ENCODE measurements at regions not wholly inside any gene's neighbourhood (a gene's known extent, or its start where the extent isn't known, plus 50 kb on each side); places are given as distances from the start of the nearest gene placed in this dataset.
"Not testable (repeated sequence)": the region's sequence is repeated elsewhere in the genome, so short reads cannot be mapped to it uniquely, and the experiment has no call there.

GRCh38 chr5:110812639-110813038 lies 73.8 kb downstream of the SLC25A46 start:
- no peak for DNase-seq (ENCODE audit: low read depth in 2 of 2)

- DNase-seq (ENCODE audit: low read depth in 2 of 2), result peak; percentile 42 to 73
Observed at GRCh38 chr5:110815916-110816605, 77.3 kb downstream of the SLC25A46 start.

- peak; percentile 4 to 72 for DNase-seq (ENCODE audit: low read depth in 2 of 2)
Observed at GRCh38 chr5:110817459-110817858, 78.7 kb downstream of the SLC25A46 start.

GRCh38 chr5:110823571-110823970 lies 84.8 kb downstream of the SLC25A46 start:
- no peak for DNase-seq (ENCODE audit: low read depth in 2 of 2)

DNA sequence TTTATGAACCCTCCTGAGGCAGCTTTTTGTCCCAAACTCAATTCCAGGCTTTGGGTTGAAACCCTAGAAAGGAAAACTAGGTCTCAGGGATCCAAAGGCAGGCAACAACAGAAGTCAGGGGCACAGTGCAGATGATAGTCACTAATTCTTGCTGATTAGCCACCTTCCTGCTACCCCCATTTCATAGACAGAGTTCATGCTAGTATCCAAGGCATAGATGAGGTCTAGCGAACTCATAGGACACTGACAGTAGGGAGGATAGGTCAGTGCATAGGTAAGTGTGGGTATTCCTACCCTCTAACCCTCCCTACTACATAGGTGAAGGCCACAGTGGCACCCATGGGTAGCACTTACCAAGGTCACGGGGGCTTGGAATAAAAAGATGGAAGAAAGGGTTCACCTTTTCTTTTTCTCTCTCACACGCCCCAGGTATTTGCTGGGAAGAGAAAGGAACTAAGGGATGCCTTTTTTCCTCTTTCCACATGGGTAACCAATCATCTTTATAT lies 86.2 kb downstream of the SLC25A46 start:
- DNase-seq (ENCODE audit: low read depth in 2 of 2), result no peak

- no peak for DNase-seq (ENCODE audit: low read depth in 2 of 2)
Observed at GRCh38 chr5:110832683-110833082, 93.9 kb downstream of the SLC25A46 start.

DNA sequence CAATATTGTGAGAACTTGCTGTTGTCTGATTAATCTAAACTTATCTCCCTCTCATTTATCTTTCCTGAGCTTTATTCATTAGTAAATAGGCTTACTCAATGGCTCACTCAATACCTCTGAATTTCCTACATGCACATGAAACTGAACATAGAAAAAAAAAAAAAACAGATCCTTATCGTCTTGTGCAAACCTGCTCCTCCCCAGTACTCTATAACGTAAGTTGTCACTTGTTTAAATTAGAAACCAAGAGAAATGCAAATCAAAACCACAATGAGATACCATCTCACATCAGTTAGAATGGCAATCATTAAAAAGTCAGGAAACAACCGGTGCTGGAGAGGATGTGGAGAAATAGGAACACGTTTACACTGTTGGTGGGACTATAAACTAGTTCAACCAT lies 96.1 kb downstream of the SLC25A46 start:
- DNase-seq (ENCODE audit: low read depth in 2 of 2), result not testable (repeated sequence)

GRCh38 chr5:110836851-110837250 lies 98.0 kb downstream of the SLC25A46 start:
- DNase-seq (ENCODE audit: low read depth in 2 of 2), result no peak

DNA sequence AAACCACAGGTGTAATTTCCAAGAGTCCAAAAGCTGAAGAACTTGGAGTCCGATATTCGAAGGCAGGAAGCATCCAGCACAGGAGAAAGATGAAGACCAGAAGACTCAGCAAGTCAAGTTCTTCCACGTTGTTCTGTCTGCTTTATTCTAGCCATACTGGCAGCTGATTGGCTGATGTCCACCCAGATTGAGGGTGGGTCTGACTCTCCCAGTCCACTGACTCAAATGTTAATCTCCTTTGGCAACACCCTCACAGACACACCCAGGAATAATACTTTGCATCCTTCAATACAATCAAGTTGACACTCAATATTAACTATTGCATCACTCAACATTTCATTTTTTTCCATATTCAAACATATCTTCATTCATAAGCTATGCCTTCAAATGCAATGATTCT lies 99.5 kb downstream of the SLC25A46 start:
- not testable (repeated sequence) for DNase-seq (ENCODE audit: low read depth in 2 of 2)

DNA sequence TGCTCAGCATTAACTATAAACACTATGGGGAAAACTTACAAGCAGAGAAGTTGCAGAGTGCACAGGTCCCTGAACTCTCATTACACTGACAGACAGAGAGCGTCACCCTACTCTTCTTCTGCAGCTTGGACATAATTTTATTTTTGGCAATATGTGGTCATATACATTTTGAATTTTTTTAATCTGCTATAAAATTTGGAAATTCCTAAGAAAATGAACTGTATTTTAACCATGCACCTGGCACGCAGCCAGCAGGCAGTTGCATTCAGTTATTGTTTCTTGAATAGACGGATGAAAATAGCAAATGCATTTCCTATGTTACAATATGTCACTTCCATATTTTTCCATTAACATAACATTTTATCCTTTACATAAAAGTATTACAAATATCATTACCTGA lies 100.2 kb downstream of the SLC25A46 start:
- DNase-seq (ENCODE audit: low read depth in 2 of 2), result peak; percentile 6 to 12

GRCh38 chr5:110840347-110840960 lies 101.6 kb downstream of the SLC25A46 start:
- no peak for DNase-seq (ENCODE audit: low read depth in 2 of 2)

DNA sequence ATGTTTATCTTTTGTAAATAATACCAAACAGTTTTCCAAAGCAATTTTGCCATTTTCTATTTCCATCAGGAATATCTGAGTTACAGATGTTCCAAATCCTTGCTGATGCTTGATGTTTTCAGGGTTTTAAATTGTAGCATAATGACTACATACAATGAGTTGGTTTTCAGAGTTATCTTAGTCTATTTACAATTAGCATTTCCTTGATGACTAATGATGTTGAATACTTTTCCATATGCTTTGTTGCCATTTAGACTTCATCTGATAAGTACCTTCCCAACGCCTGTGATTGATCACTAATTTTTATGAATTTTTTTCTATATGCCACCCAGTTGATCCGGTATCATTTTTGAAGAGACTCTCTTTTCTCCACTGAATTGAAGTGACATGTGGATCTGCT lies 102.3 kb downstream of the SLC25A46 start:
- no peak for DNase-seq (ENCODE audit: low read depth in 2 of 2)

DNA sequence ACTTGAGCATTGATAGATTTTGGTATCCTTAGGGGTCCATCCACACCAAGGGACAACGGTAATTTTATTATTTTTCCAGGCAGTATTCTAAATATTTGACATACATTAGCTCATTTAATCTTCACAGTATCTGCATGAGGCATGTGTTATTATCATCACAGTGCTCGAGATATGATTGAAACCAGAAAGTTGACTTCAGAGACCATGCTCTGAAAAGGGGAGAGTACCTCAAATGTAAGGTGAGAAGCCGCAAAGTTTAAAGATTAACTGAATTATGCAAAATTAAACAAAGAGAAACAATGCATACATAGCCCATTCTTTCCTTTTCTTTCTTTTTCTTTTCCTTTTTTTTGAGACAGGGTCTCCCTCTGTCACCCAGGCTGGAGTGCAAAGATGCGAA lies 104.1 kb downstream of the SLC25A46 start:
- no peak for DNase-seq (ENCODE audit: low read depth in 2 of 2)

DNA sequence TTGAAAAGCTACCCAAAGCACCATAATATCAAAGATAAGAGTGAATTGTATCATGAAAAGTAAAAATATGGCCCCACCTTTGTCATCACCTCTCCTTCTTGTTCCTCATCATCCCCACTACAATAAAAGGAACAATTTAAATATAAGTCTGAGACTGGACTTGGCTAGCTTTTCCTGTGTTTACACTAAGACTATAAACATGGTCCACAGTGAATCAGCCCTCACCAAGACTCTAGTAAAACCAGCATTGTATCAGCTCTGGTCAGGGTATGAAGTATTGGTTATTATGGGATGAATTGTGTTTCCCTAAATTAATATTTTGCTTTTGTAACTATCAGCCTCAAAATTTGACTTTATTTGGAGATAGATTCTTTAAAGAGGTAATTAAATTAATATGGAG lies 105.4 kb downstream of the SLC25A46 start:
- DNase-seq (ENCODE audit: low read depth in 2 of 2), result peak in 1 of 2 donors; percentile 16

DNA sequence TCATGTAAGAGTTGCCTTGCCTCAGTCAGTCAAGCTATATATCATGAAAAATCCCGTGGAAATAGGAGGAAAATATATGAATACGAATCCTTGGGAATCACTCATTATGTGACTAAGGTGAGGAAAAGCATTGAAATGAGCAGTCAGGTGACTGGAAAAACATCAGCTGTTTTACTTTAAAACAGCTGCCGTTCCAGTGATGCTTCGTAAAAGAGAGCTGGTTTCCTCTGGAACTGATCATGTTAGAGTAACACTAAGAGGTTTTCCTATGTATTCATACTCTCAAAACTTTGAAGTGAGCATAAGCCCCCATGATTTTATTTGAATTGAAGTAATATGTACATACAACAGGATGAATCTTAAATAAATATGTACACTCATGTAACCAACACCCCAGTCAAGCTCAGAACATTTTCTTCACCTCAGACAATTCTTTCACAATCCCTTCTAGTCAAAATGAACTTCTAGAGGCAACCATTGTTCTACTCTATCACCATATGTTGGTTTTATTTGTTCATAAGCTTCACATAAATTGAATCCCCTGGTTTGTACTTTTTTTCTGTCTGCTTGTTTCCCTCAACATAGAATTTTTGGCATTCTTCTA lies 107.7 kb downstream of the SLC25A46 start:
- DNase-seq (ENCODE audit: low read depth in 2 of 2), result no peak

- DNase-seq (ENCODE audit: low read depth in 2 of 2), result no peak
Observed at GRCh38 chr5:110851357-110851756, 112.5 kb downstream of the SLC25A46 start.

GRCh38 chr5:110852053-110852452 lies 113.2 kb downstream of the SLC25A46 start:
- DNase-seq (ENCODE audit: low read depth in 2 of 2), result peak in 1 of 2 donors; percentile 29

GRCh38 chr5:110852541-110852940 lies 113.7 kb downstream of the SLC25A46 start:
- no peak for DNase-seq (ENCODE audit: low read depth in 2 of 2)

- DNase-seq (ENCODE audit: low read depth in 2 of 2), result peak in 1 of 2 donors; percentile 46
Observed at GRCh38 chr5:110853267-110853666, 114.5 kb downstream of the SLC25A46 start.

DNA sequence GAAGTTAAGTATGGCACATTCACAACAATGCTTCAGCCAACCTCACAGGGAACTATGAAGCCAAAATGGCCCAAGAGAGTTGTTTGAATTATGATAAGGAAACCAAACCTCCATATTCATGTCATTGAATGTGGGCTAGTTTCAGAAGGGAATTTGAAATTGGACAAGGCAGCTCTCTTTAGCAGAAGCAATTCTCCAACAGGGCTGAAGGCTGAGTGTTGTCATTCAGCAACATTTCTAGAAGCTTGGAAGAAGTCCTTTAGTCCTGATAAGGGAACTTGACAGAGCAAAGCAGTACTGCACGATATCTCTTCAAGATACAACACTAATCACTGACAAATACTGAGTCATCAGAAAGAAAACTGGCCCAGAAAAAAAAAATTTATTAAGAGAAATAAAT lies 115.4 kb downstream of the SLC25A46 start:
- DNase-seq (ENCODE audit: low read depth in 2 of 2), result peak in 1 of 2 donors; percentile 8

- no peak for DNase-seq (ENCODE audit: low read depth in 2 of 2)
Observed at GRCh38 chr5:110855961-110856360, 117.2 kb downstream of the SLC25A46 start.

- DNase-seq (ENCODE audit: low read depth in 2 of 2), result peak; percentile 68 to 69
Observed at GRCh38 chr5:110865400-110866094, 126.7 kb downstream of the SLC25A46 start.
